K562 (cell line): ENCODE measurements at regions not wholly inside any gene's neighbourhood (a gene's known extent, or its start where the extent isn't known, plus 50 kb on each side); places are given as distances from the start of the nearest gene placed in this dataset.
A peak's percentile ranks its signal among the peaks of the same experiment; 100 is the strongest.

Experiments
- DMBX1 ChIP-seq: fragments of 250-450 bp; sonication (Bioruptor Pico); IDR thresholded peaks from 2 replicates; pipeline ENCODE4 v1.8.0; 2022; ENCODE audit warnings: inconsistent platforms, mild to moderate bottlenecking, moderate library complexity, borderline replicate concordance
- MEF2D ChIP-seq: conservative IDR thresholded peaks from 2 replicates; pipeline ENCODE4 v1.6.1; 2016; ENCODE audit warnings: low read depth, missing genetic modification characterization, missing compliant biosample characterization
- NR2C1 ChIP-seq, 2 experiments: fragments of 450-650 bp; IDR thresholded peaks; 2 replicates each; pipeline ENCODE4 v1.6.1; 2017; ENCODE audit warnings: mild to moderate bottlenecking in 2 of 2, antibody characterized with exemption in 1 of 2, inconsistent platforms in 1 of 2, missing compliant biosample characterization in 1 of 2, missing genetic modification characterization in 1 of 2
- ZNF583 ChIP-seq: fragments of 250-450 bp; sonication (Bioruptor Pico); IDR thresholded peaks from 2 replicates; pipeline ENCODE4 v1.4.0; 2020
- TF ChIP-seq, protein P1 (sequence below): fragments of 200-800 bp; sonication (Bioruptor generic); IDR thresholded peaks from 2 replicates; pipeline ENCODE4 v1.6.1; 2016; ENCODE audit warnings: missing genetic modification characterization, missing compliant biosample characterization
- TF ChIP-seq, protein P2 (sequence below): fragments of 450-650 bp; IDR thresholded peaks from 2 replicates; pipeline ENCODE4 v1.6.1; 2017; ENCODE audit warnings: antibody characterized with exemption, mild to moderate bottlenecking
- TF ChIP-seq, protein P3 (sequence below), 2 experiments: fragments of 450-650 bp in 1 of 2; sonication (generic) in 1 of 2; formaldehyde crosslinking in 1 of 2; IDR thresholded peaks; 2 replicates each; pipeline versions ENCODE4 v1.7.1 to v1.9.0; 2016 to 2022; ENCODE audit warnings: inconsistent platforms in 1 of 2, mild to moderate bottlenecking in 1 of 2, missing genetic modification reagents in 1 of 2

DNA sequence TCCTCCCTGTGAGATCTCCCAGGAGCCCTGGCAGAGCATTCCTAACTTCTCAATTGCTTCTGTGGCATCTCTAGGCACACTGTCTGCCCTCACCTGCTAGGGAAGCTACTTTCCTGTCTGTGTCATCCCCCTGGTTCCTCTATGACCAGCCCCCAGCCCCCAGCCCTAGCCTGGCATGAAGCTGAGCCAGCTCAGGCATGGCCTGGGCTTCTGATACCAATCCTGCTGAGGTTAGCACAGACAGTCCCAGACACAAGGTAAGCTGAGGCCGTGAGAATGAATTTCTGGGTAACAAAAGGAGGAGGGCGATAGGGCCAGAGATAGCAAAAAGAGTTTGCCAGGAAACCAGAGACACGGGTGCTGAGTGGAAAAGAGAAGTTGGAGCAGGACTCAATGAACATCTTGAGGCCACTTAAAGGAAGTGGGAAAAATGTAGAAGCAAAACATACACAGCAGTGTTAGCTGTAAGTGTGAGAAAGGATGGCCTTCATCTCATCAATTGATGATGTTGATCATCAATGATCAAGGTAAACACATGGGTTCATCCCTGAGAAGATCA, 87.6 kb upstream of the PICALM start (continued):
- TF ChIP-seq MEF2D (tag) = 0 out of 2 replicates have a peak, but pooled peaks have one; percentile 10
- TF ChIP-seq, protein P1, sequence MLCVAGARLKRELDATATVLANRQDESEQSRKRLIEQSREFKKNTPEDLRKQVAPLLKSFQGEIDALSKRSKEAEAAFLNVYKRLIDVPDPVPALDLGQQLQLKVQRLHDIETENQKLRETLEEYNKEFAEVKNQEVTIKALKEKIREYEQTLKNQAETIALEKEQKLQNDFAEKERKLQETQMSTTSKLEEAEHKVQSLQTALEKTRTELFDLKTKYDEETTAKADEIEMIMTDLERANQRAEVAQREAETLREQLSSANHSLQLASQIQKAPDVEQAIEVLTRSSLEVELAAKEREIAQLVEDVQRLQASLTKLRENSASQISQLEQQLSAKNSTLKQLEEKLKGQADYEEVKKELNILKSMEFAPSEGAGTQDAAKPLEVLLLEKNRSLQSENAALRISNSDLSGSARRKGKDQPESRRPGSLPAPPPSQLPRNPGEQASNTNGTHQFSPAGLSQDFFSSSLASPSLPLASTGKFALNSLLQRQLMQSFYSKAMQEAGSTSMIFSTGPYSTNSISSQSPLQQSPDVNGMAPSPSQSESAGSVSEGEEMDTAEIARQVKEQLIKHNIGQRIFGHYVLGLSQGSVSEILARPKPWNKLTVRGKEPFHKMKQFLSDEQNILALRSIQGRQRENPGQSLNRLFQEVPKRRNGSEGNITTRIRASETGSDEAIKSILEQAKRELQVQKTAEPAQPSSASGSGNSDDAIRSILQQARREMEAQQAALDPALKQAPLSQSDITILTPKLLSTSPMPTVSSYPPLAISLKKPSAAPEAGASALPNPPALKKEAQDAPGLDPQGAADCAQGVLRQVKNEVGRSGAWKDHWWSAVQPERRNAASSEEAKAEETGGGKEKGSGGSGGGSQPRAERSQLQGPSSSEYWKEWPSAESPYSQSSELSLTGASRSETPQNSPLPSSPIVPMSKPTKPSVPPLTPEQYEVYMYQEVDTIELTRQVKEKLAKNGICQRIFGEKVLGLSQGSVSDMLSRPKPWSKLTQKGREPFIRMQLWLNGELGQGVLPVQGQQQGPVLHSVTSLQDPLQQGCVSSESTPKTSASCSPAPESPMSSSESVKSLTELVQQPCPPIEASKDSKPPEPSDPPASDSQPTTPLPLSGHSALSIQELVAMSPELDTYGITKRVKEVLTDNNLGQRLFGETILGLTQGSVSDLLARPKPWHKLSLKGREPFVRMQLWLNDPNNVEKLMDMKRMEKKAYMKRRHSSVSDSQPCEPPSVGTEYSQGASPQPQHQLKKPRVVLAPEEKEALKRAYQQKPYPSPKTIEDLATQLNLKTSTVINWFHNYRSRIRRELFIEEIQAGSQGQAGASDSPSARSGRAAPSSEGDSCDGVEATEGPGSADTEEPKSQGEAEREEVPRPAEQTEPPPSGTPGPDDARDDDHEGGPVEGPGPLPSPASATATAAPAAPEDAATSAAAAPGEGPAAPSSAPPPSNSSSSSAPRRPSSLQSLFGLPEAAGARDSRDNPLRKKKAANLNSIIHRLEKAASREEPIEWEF (CRISPR knock-in tag) = 0 out of 2 replicates have a peak, but pooled peaks have one; percentile 29
- TF ChIP-seq, protein P2, sequence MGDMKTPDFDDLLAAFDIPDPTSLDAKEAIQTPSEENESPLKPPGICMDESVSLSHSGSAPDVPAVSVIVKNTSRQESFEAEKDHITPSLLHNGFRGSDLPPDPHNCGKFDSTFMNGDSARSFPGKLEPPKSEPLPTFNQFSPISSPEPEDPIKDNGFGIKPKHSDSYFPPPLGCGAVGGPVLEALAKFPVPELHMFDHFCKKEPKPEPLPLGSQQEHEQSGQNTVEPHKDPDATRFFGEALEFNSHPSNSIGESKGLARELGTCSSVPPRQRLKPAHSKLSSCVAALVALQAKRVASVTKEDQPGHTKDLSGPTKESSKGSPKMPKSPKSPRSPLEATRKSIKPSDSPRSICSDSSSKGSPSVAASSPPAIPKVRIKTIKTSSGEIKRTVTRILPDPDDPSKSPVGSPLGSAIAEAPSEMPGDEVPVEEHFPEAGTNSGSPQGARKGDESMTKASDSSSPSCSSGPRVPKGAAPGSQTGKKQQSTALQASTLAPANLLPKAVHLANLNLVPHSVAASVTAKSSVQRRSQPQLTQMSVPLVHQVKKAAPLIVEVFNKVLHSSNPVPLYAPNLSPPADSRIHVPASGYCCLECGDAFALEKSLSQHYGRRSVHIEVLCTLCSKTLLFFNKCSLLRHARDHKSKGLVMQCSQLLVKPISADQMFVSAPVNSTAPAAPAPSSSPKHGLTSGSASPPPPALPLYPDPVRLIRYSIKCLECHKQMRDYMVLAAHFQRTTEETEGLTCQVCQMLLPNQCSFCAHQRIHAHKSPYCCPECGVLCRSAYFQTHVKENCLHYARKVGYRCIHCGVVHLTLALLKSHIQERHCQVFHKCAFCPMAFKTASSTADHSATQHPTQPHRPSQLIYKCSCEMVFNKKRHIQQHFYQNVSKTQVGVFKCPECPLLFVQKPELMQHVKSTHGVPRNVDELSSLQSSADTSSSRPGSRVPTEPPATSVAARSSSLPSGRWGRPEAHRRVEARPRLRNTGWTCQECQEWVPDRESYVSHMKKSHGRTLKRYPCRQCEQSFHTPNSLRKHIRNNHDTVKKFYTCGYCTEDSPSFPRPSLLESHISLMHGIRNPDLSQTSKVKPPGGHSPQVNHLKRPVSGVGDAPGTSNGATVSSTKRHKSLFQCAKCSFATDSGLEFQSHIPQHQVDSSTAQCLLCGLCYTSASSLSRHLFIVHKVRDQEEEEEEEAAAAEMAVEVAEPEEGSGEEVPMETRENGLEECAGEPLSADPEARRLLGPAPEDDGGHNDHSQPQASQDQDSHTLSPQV = 0 out of 2 replicates have a peak, but pooled peaks have one; percentile 48
- TF ChIP-seq ZNF583 (CRISPR knock-in tag) = peak; percentile 69; the same call in 1 of the 2 replicates
- TF ChIP-seq DMBX1 (CRISPR knock-in tag) = peak; percentile 66; the same call in 1 of the 2 replicates
- no peak for TF ChIP-seq NR2C1 (IDR thresholded peaks at IDR 0.05)
- peak; percentile 27; the same call in 1 of the 2 replicates for TF ChIP-seq NR2C1 (tag; IDR thresholded peaks at IDR 0.05)
- TF ChIP-seq, protein P3, sequence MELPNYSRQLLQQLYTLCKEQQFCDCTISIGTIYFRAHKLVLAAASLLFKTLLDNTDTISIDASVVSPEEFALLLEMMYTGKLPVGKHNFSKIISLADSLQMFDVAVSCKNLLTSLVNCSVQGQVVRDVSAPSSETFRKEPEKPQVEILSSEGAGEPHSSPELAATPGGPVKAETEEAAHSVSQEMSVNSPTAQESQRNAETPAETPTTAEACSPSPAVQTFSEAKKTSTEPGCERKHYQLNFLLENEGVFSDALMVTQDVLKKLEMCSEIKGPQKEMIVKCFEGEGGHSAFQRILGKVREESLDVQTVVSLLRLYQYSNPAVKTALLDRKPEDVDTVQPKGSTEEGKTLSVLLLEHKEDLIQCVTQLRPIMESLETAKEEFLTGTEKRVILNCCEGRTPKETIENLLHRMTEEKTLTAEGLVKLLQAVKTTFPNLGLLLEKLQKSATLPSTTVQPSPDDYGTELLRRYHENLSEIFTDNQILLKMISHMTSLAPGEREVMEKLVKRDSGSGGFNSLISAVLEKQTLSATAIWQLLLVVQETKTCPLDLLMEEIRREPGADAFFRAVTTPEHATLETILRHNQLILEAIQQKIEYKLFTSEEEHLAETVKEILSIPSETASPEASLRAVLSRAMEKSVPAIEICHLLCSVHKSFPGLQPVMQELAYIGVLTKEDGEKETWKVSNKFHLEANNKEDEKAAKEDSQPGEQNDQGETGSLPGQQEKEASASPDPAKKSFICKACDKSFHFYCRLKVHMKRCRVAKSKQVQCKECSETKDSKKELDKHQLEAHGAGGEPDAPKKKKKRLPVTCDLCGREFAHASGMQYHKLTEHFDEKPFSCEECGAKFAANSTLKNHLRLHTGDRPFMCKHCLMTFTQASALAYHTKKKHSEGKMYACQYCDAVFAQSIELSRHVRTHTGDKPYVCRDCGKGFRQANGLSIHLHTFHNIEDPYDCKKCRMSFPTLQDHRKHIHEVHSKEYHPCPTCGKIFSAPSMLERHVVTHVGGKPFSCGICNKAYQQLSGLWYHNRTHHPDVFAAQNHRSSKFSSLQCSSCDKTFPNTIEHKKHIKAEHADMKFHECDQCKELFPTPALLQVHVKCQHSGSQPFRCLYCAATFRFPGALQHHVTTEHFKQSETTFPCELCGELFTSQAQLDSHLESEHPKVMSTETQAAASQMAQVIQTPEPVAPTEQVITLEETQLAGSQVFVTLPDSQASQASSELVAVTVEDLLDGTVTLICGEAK (IDR thresholded peaks at IDR 0.05) = no peak
- TF ChIP-seq, protein P3 (CRISPR knock-in tag; IDR thresholded peaks at IDR 0.05) = no peak
